HUES48 (cell line): ENCODE measurements at regions not wholly inside any gene's neighbourhood (a gene's known extent, or its start where the extent isn't known, plus 50 kb on each side); places are given as distances from the start of the nearest gene placed in this dataset.

Experiments used
- H3K27ac ChIP-seq: one replicate; pipeline ENCODE4 v1.7.0; 2013; ENCODE audit warnings: low read depth, low read length, inconsistent platforms
- H3K27me3 ChIP-seq: 2 replicates; pipeline ENCODE4 v1.6.1; 2013; ENCODE audit warnings: mild to moderate bottlenecking, low read length; ENCODE audit not compliant: control insufficient read depth, insufficient read depth
- H3K36me3 ChIP-seq: 2 replicates; pipeline ENCODE4 v1.6.1; 2013; ENCODE audit warnings: low read length; ENCODE audit not compliant: control insufficient read depth, insufficient read depth
- H3K4me1 ChIP-seq: 2 replicates; pipeline ENCODE4 v1.6.1; 2013; ENCODE audit warnings: mild to moderate bottlenecking, low read length; ENCODE audit not compliant: control insufficient read depth, insufficient read depth
- H3K4me3 ChIP-seq: 2 replicates; pipeline ENCODE4 v1.5.1; 2013; ENCODE audit warnings: mild to moderate bottlenecking, low read depth, low read length
- H3K9ac ChIP-seq: 2 replicates; pipeline ENCODE4 v1.6.1; 2013; ENCODE audit warnings: mild to moderate bottlenecking, low read depth, low read length, moderate library complexity
- H3K9me3 ChIP-seq: 2 replicates; pipeline ENCODE4 v1.6.1; 2013; ENCODE audit warnings: low read length; ENCODE audit not compliant: control insufficient read depth, insufficient read depth

GRCh38 chr21:28788030-28788429 lies 204.6 kb downstream of the LTN1 start:
- Histone ChIP-seq H3K9me3 (no peaks in the 10 kb centered on the region; the same call in 1 of the 2 replicates), H3K4me3 (no peak overlapping the region), H3K36me3 (no peaks in the 10 kb centered on the region), H3K4me1 (peaks cover 5% of the 10 kb centered on the region), H3K27ac (no peak overlapping the region), H3K9ac (no peak overlapping the region), H3K27me3 (no peaks in the 10 kb centered on the region)

GRCh38 chr21:28783641-28784185 lies 209.0 kb downstream of the LTN1 start:
- Histone ChIP-seq H3K27me3 (no peaks in the 10 kb centered on the region), H3K27ac (no peak overlapping the region), H3K9me3 (peaks cover 7% of the 10 kb centered on the region; the same call in 1 of the 2 replicates), H3K4me3 (no peak overlapping the region), H3K36me3 (no peaks in the 10 kb centered on the region), H3K4me1 (no peaks in the 10 kb centered on the region), H3K9ac (no peak overlapping the region)

GRCh38 chr21:28781602-28782276 lies 210.9 kb downstream of the LTN1 start:
- Histone ChIP-seq H3K4me3 (no peak overlapping the region), H3K9me3 (peaks cover 7% of the 10 kb centered on the region; the same call in 1 of the 2 replicates), H3K9ac (no peak overlapping the region), H3K27me3 (no peaks in the 10 kb centered on the region), H3K4me1 (no peaks in the 10 kb centered on the region), H3K27ac (no peak overlapping the region), H3K36me3 (no peaks in the 10 kb centered on the region)

GRCh38 chr21:28779914-28780313 lies 212.8 kb downstream of the LTN1 start:
- Histone ChIP-seq H3K9ac (no peak overlapping the region), H3K27ac (no peak overlapping the region), H3K27me3 (no peaks in the 10 kb centered on the region), H3K36me3 (no peaks in the 10 kb centered on the region), H3K9me3 (peaks cover 7% of the 10 kb centered on the region; the same call in 1 of the 2 replicates), H3K4me1 (no peaks in the 10 kb centered on the region), H3K4me3 (no peak overlapping the region)

- H3K27me3 ChIP-seq: no peaks in the 10 kb centered on the region
These were observed 216.4 kb downstream of the LTN1 start for GRCh38 chr21:28776251-28776650.

GRCh38 chr21:28775071-28775470 lies 217.6 kb downstream of the LTN1 start:
- no peak overlapping the region for H3K9ac ChIP-seq
- no peaks in the 10 kb centered on the region for H3K36me3 ChIP-seq
- no peaks in the 10 kb centered on the region for H3K27me3 ChIP-seq
- H3K27ac ChIP-seq: no peak overlapping the region
- no peaks in the 10 kb centered on the region for H3K9me3 ChIP-seq
- H3K4me3 ChIP-seq: no peak overlapping the region
- no peaks in the 10 kb centered on the region for H3K4me1 ChIP-seq

More at GRCh38 chr21:28776251-28776650, 216.4 kb downstream of the LTN1 start:
- no peak overlapping the region for H3K4me3 ChIP-seq
- no peaks in the 10 kb centered on the region for H3K4me1 ChIP-seq
- no peak overlapping the region for H3K9ac ChIP-seq
- H3K27ac ChIP-seq: no peak overlapping the region
- H3K36me3 ChIP-seq: no peaks in the 10 kb centered on the region
- no peaks in the 10 kb centered on the region for H3K9me3 ChIP-seq

- no peak overlapping the region for H3K9ac ChIP-seq
- H3K27ac ChIP-seq: no peak overlapping the region
- no peaks in the 10 kb centered on the region for H3K27me3 ChIP-seq
- no peaks in the 10 kb centered on the region for H3K4me1 ChIP-seq
- no peak overlapping the region for H3K4me3 ChIP-seq
- H3K9me3 ChIP-seq: no peaks in the 10 kb centered on the region
- H3K36me3 ChIP-seq: no peaks in the 10 kb centered on the region
These were observed 219.6 kb downstream of the LTN1 start for GRCh38 chr21:28773036-28773435.

- Histone ChIP-seq H3K36me3 (no peaks in the 10 kb centered on the region), H3K9ac (no peak overlapping the region), H3K4me3 (no peak overlapping the region), H3K27ac (no peak overlapping the region), H3K27me3 (no peaks in the 10 kb centered on the region), H3K9me3 (peaks cover under 1% of the 10 kb centered on the region; the same call in 1 of the 2 replicates), H3K4me1 (no peaks in the 10 kb centered on the region)
These were observed 220.7 kb downstream of the LTN1 start for GRCh38 chr21:28771790-28772501.

GRCh38 chr21:28770867-28771661 lies 221.6 kb downstream of the LTN1 start:
- Histone ChIP-seq H3K4me1 (no peaks in the 10 kb centered on the region), H3K9ac (no peak overlapping the region), H3K27me3 (no peaks in the 10 kb centered on the region), H3K27ac (no peak overlapping the region), H3K4me3 (no peak overlapping the region), H3K36me3 (no peaks in the 10 kb centered on the region), H3K9me3 (peaks cover 5% of the 10 kb centered on the region)

- no peaks in the 10 kb centered on the region for H3K36me3 ChIP-seq
- no peak overlapping the region for H3K9ac ChIP-seq
- peaks cover 5% of the 10 kb centered on the region for H3K9me3 ChIP-seq
- H3K4me3 ChIP-seq: no peak overlapping the region
- H3K27me3 ChIP-seq: no peaks in the 10 kb centered on the region
- no peaks in the 10 kb centered on the region for H3K4me1 ChIP-seq
- H3K27ac ChIP-seq: no peak overlapping the region
These were observed 223.0 kb downstream of the LTN1 start for GRCh38 chr21:28769683-28770082.
